SU-DHL-6 (cell line): ENCODE measurements at regions not wholly inside any gene's neighbourhood (a gene's known extent, or its start where the extent isn't known, plus 50 kb on each side); places are given as distances from the start of the nearest gene placed in this dataset.
"Not testable (repeated sequence)": the region's sequence is repeated elsewhere in the genome, so short reads cannot be mapped to it uniquely, and the experiment has no call there.

Source experiments
- H2AFZ ChIP-seq: fragments of 200-600 bp; sonication (generic); 2 replicates; pipeline ENCODE4 v1.6.1; 2014; ENCODE audit warnings: low read depth, mild to moderate bottlenecking, moderate library complexity, mixed read lengths, antibody characterized with exemption, low read length; ENCODE audit not compliant: severe bottlenecking
- H3F3A ChIP-seq: fragments of 200-600 bp; shearing (Covaris generic); 2 replicates; pipeline ENCODE4 v1.6.0; 2016; ENCODE audit warnings: antibody characterized with exemption, mild to moderate bottlenecking; ENCODE audit not compliant: insufficient read depth
- H3K27ac ChIP-seq: fragments of 200-600 bp; sonication (generic); 2 replicates; pipeline ENCODE4 v1.5.1; 2016; ENCODE audit warnings: low read depth, mild to moderate bottlenecking, low read length, moderate library complexity, mixed read lengths
- H3K27me3 ChIP-seq: fragments of 200-600 bp; sonication (generic), shearing (Covaris generic); 2 replicates; pipeline ENCODE4 v1.6.0; 2014; ENCODE audit warnings: mild to moderate bottlenecking, low read length
- H3K36me3 ChIP-seq: fragments of 200-600 bp; sonication (generic); 2 replicates; pipeline ENCODE4 v1.6.1; 2014; ENCODE audit warnings: mild to moderate bottlenecking, low read length, mixed read lengths
- H3K4me2 ChIP-seq: fragments of 300-600, 200-600 bp; shearing (Covaris generic), sonication (generic); 2 replicates; pipeline ENCODE4 v1.6.0; 2014; ENCODE audit warnings: low read length, low read depth, mild to moderate bottlenecking; ENCODE audit not compliant: poor library complexity, severe bottlenecking
- H3K4me3 ChIP-seq: fragments of 200-600 bp; sonication (generic); 2 replicates; pipeline ENCODE4 v1.5.1; 2014; ENCODE audit warnings: antibody characterized with exemption, low read length, mild to moderate bottlenecking, mixed read lengths; ENCODE audit not compliant: insufficient read depth, poor library complexity, severe bottlenecking
- H3K79me2 ChIP-seq: fragments of 200-600 bp; sonication (generic); 2 replicates; pipeline ENCODE4 v1.6.1; 2014; ENCODE audit warnings: mild to moderate bottlenecking, low read length, moderate library complexity; ENCODE audit not compliant: insufficient read depth
- H3K9ac ChIP-seq: fragments of 200-600 bp; sonication (generic); 2 replicates; pipeline ENCODE4 v1.7.0; 2014; ENCODE audit warnings: mild to moderate bottlenecking, low read length
- H3K9me2 ChIP-seq: fragments of 200-600 bp; sonication (generic); replicated peaks from 2 replicates; pipeline ENCODE4 v1.6.1; 2014; ENCODE audit warnings: low read length; ENCODE audit not compliant: insufficient read depth
- H3K9me3 ChIP-seq: fragments of 200-600 bp; sonication (generic); 2 replicates; pipeline ENCODE4 v1.6.1; 2014; ENCODE audit warnings: low read length, mixed read lengths; ENCODE audit not compliant: insufficient read depth
- H4K20me1 ChIP-seq: fragments of 200-600 bp; sonication (generic); 2 replicates; pipeline ENCODE4 v1.6.1; 2014; ENCODE audit warnings: low read depth, mild to moderate bottlenecking, antibody characterized with exemption, low read length, moderate library complexity, mixed read lengths
- EZH2phosphoT487 ChIP-seq: fragments of 200-600 bp; sonication (generic), shearing (Covaris generic); conservative IDR thresholded peaks from 2 replicates; pipeline ENCODE4 v1.6.1; 2018; ENCODE audit warnings: mild to moderate bottlenecking, antibody characterized with exemption, low read length, moderate library complexity, mixed read lengths
- TF ChIP-seq, protein P1 (sequence below): fragments of 200-600 bp; sonication (generic); IDR thresholded peaks from one replicate; pipeline ENCODE4 v1.5.1; 2017; ENCODE audit warnings: antibody characterized with exemption, mild to moderate bottlenecking, low read length, moderate library complexity; ENCODE audit not compliant: insufficient read depth, poor library complexity, severe bottlenecking

- Histone ChIP-seq H3K79me2 (no peaks in the 10 kb centered on the region), H3K27me3 (no peaks in the 10 kb centered on the region), H3K4me2 (no peak overlapping the region), H2AFZ (no peak overlapping the region), H3K9me2 (no peaks in the 10 kb centered on the region), H3K9ac (no peak overlapping the region), H3K36me3 (no peaks in the 10 kb centered on the region), H3K27ac (no peak overlapping the region), H3K9me3 (no peaks in the 10 kb centered on the region), H3F3A (no peaks in the 10 kb centered on the region), H3K4me3 (no peak overlapping the region), H4K20me1 (no peaks in the 10 kb centered on the region)
- no peak for TF ChIP-seq EZH2phosphoT487
- TF ChIP-seq, protein P1, sequence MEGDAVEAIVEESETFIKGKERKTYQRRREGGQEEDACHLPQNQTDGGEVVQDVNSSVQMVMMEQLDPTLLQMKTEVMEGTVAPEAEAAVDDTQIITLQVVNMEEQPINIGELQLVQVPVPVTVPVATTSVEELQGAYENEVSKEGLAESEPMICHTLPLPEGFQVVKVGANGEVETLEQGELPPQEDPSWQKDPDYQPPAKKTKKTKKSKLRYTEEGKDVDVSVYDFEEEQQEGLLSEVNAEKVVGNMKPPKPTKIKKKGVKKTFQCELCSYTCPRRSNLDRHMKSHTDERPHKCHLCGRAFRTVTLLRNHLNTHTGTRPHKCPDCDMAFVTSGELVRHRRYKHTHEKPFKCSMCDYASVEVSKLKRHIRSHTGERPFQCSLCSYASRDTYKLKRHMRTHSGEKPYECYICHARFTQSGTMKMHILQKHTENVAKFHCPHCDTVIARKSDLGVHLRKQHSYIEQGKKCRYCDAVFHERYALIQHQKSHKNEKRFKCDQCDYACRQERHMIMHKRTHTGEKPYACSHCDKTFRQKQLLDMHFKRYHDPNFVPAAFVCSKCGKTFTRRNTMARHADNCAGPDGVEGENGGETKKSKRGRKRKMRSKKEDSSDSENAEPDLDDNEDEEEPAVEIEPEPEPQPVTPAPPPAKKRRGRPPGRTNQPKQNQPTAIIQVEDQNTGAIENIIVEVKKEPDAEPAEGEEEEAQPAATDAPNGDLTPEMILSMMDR = no peak
Measured at GRCh38 chr12:102314821-102315220, 117.2 kb upstream of the PMCH start.

DNA sequence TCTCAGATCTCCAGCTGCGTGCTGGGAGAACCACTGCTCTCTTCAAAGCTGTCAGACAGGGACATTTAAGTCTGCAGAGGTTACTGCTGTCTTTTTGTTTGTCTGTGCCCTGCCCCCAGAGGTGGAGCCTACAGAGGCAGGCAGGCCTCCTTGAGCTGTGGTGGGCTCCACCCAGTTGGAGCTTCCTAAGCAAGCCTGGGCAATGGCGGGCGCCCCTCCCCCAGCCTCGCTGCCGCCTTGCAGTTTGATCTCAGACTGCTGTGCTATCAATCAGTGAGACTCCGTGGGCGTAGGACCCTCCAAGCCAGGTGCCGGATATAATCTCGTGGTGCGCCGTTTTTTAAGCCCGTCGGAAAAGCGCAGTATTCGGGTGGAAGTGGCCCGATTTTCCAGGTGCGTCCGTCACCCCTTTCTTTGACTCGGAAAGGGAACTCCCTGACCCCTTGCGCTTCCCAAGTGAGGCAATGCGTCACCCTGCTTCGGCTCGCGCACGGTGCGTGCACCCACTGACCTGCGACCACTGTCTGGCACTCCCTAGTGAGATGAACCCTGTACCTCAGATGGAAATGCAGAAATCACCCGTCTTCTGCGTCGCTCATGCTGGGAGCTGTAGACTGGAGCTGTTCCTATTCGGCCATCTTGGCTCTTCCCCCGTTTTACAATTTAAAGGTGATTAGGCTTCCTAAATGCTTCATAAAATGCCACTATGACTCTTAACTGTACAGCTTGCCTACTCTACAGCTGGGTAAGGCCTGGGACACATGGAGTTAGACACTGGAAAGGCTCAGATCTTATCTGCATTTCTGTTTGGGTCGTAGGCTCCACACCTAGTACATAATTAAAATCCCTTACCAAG is 115.7 kb upstream of the PMCH start:
- not testable (repeated sequence) for H3K27me3 ChIP-seq, H3K36me3 ChIP-seq, H3K9me2 ChIP-seq, H3F3A ChIP-seq, H3K4me3 ChIP-seq, H2AFZ ChIP-seq, H3K4me2 ChIP-seq, H3K79me2 ChIP-seq, H4K20me1 ChIP-seq, H3K9ac ChIP-seq, H3K27ac ChIP-seq, H3K9me3 ChIP-seq

DNA sequence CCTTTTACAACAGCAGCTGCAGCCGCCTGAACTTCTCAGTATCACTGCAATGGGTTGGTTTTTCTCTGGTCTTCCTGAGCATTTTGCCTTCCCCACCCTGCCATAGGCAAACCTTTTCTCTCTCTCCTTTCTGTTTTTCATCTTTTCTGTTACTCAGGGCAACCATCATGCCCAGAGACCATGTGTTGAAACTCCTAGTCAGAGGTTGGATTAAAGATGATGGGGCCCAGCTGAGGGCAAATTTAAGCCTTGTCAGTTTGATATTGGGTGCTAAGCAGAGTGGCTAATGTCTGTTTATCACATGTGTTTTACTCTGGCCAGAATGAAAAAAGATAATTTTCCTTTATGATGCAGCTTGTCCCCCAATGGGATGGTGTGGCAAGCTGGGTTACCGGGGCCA is 107.9 kb upstream of the PMCH start:
- Histone ChIP-seq H4K20me1 (no peaks in the 10 kb centered on the region), H3K36me3 (no peaks in the 10 kb centered on the region), H2AFZ (no peak overlapping the region), H3K27me3 (no peaks in the 10 kb centered on the region), H3K4me2 (no peak overlapping the region), H3K79me2 (no peaks in the 10 kb centered on the region), H3K9me2 (no peaks in the 10 kb centered on the region), H3K4me3 (no peak overlapping the region), H3K27ac (no peak overlapping the region), H3F3A (no peaks in the 10 kb centered on the region), H3K9me3 (no peaks in the 10 kb centered on the region), H3K9ac (no peak overlapping the region)
- TF ChIP-seq, protein P1 = no peak
- no peak for TF ChIP-seq EZH2phosphoT487

DNA sequence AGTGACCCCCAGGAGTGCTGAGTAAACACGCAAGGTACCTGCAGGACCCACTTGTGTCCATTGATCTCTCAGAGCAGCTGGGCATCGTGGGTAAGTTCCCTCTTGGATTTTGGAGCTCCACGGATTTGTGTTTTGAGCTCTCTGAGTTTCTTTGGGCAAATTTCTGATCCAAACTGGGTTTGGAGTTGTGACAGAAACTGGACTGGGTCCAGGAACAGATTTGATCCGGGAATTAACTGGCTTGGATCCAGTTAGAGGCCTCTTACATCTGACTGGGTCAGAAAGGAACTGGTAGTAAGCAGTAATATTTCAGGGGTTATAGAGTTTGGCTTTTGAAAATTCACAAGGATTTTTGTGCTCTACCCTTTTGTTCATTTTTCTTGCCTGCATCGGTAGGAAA is 107.0 kb upstream of the PMCH start:
- H3K9ac ChIP-seq, H3K36me3 ChIP-seq, H3K27me3 ChIP-seq, H2AFZ ChIP-seq, H3K4me2 ChIP-seq, H3F3A ChIP-seq, H3K79me2 ChIP-seq, H4K20me1 ChIP-seq, H3K9me2 ChIP-seq, H3K9me3 ChIP-seq, H3K27ac ChIP-seq, H3K4me3 ChIP-seq: not testable (repeated sequence)
